ENCODE measurements at regions not wholly inside any gene's neighbourhood (a gene's known extent, or its start where the extent isn't known, plus 50 kb on each side); places are given as distances from the start of the nearest gene placed in this dataset.
"Not testable (repeated sequence)": the region's sequence is repeated elsewhere in the genome, so short reads cannot be mapped to it uniquely, and the experiment has no call there.

GRCh38 chr2:195299600-195299999 lies 357.4 kb upstream of the SLC39A10 start:
- no peak for DNase-seq

- DNase-seq: no peak
Measured at GRCh38 chr2:195296490-195296889, 360.5 kb upstream of the SLC39A10 start.

GRCh38 chr2:195289081-195289480 lies 367.9 kb upstream of the SLC39A10 start:
- no peak for DNase-seq

GRCh38 chr2:195279840-195280427 lies 377.1 kb upstream of the SLC39A10 start:
- DNase-seq: peak; percentile 49

GRCh38 chr2:195270466-195271039 lies 386.5 kb upstream of the SLC39A10 start:
- no peak for DNase-seq

- no peak for DNase-seq
Measured at GRCh38 chr2:195269220-195269619, 387.8 kb upstream of the SLC39A10 start.

GRCh38 chr2:195257979-195258378 lies 399.0 kb upstream of the SLC39A10 start:
- no peak for DNase-seq

- DNase-seq: no peak
Measured at GRCh38 chr2:195252018-195252417, 405.0 kb upstream of the SLC39A10 start.

- DNase-seq: no peak
Measured at GRCh38 chr2:195251214-195251613, 405.8 kb upstream of the SLC39A10 start.

- no peak for DNase-seq
Measured at GRCh38 chr2:195238826-195239225, 418.2 kb upstream of the SLC39A10 start.

- DNase-seq: no peak
Measured at GRCh38 chr2:195238379-195238778, 418.6 kb upstream of the SLC39A10 start.

GRCh38 chr2:195228547-195228946 lies 428.5 kb upstream of the SLC39A10 start:
- DNase-seq: not testable (repeated sequence)

GRCh38 chr2:195214072-195214471 lies 443.0 kb upstream of the SLC39A10 start:
- no peak for DNase-seq

- no peak for DNase-seq
Measured at GRCh38 chr2:195212586-195212985, 444.4 kb upstream of the SLC39A10 start.

- peak; percentile 28 for DNase-seq
Measured at GRCh38 chr2:195202163-195202845, 454.7 kb upstream of the SLC39A10 start.

- no peak for DNase-seq
Measured at GRCh38 chr2:195199864-195200263, 457.2 kb upstream of the SLC39A10 start.

- DNase-seq: peak; percentile 20
Measured at GRCh38 chr2:195181059-195181705, 475.8 kb upstream of the SLC39A10 start.

- DNase-seq: no peak
Measured at GRCh38 chr2:195168369-195168768, 488.7 kb upstream of the SLC39A10 start.

- DNase-seq: no peak
Measured at GRCh38 chr2:195164930-195165329, 492.1 kb upstream of the SLC39A10 start.

GRCh38 chr2:195162918-195163317 lies 494.1 kb upstream of the SLC39A10 start:
- DNase-seq: no peak

GRCh38 chr2:195162194-195162593 lies 494.8 kb upstream of the SLC39A10 start:
- no peak for DNase-seq

GRCh38 chr2:195160963-195161362 lies 496.1 kb upstream of the SLC39A10 start:
- no peak for DNase-seq

GRCh38 chr2:195151711-195152110 lies 505.3 kb upstream of the SLC39A10 start:
- DNase-seq: no peak

GRCh38 chr2:195150819-195151218 lies 506.2 kb upstream of the SLC39A10 start:
- no peak for DNase-seq

Data from fibroblast of skin of abdomen (primary cell).